HG03378 (cell line): ENCODE measurements at regions not wholly inside any gene's neighbourhood (a gene's known extent, or its start where the extent isn't known, plus 50 kb on each side); places are given as distances from the start of the nearest gene placed in this dataset.

ENCODE experiments used
- ATAC-seq: cut with Tn5 transposase; IDR thresholded peaks from one replicate; pipeline ENCODE4 v1.9.1; 2021; ENCODE audit warnings: mild to moderate bottlenecking, moderate library complexity; ENCODE audit not compliant: unreplicated experiment

- ATAC-seq: no peak
Measured at GRCh38 chr13:73940098-73940497, 194.1 kb downstream of the KLF12 start.

- no peak for ATAC-seq
Measured at GRCh38 chr13:73939603-73940002, 194.6 kb downstream of the KLF12 start.

GRCh38 chr13:73939071-73939380, 195.2 kb downstream of the KLF12 start:
- ATAC-seq: no peak

DNA sequence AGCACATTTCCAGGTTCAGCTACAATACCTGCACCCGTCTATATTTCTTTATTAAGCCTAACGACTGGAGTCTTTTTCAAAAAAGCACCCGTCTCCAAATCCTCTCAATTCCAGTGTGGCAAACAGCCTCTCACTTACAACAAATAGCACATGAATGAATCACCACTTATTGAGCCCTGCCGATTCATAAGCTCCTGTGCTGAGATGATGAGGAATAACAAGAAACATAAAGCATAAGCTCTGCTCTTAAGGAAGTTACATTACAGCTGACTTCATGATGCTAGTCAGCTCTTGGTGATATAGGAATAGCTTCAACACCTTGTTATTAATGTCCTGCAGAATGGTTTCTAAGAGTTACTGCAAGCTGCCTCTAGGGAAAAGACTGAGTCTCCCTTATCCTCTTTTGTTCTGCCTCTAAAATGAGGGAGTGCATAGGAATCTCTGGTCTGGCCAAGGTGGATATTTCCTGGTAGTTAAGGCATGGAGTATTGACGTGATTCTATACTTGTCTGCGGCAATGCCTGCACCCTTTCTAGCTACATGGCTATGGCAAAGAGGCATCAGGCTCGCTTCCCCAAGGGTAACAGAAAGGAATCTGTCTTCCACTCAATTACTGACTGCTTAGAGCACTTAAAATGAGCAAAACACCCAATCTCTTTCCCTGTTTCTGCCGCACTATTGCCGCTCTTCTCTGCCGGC, 195.7 kb downstream of the KLF12 start:
- no peak for ATAC-seq

DNA sequence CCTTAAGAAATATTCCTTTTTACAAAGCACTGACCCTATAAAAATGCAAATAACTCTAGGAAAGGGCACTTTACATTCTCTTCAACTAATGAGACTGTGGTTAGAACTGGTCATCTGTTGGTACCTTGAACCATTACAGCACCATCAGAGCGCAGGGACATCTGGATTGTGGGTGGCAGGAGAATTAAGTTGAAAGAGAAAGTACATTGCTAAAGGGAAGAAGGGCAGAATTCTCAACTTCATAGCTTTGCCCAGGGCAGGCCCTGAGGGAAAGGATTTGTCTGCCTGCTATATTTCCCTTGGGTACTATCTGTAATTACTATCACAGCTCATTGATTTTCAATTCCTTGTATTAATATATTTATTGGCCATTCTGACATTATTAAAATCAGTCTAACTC, 196.8 kb downstream of the KLF12 start:
- ATAC-seq: no peak

DNA sequence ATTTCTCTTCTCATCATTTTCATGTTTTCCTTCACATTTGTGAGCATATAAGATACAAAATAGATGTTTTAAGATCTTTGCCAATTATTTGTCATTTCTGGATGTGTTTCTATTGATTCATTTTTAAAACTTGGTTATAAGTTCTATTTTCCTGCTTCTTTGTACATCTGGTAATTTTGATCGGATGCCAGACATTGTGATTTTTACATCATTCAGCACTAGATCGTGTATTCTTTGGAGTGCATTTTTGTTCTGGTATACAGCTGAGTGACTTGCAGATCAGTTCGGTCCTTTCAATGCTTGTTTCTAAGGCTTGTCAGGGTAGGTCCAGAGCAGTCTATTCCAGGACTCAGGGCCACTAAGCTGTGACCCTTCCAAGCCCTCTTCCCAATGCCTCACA, 198.2 kb downstream of the KLF12 start:
- no peak for ATAC-seq

GRCh38 chr13:73934771-73935170, 199.4 kb downstream of the KLF12 start:
- ATAC-seq: no peak

- ATAC-seq: no peak
Measured at GRCh38 chr13:73934215-73934641, 200.0 kb downstream of the KLF12 start.

- ATAC-seq: no peak
Measured at GRCh38 chr13:73933795-73934194, 200.4 kb downstream of the KLF12 start.

- ATAC-seq: no peak
Measured at GRCh38 chr13:73932091-73932490, 202.1 kb downstream of the KLF12 start.

GRCh38 chr13:73929287-73929932, 204.8 kb downstream of the KLF12 start:
- ATAC-seq: no peak

DNA sequence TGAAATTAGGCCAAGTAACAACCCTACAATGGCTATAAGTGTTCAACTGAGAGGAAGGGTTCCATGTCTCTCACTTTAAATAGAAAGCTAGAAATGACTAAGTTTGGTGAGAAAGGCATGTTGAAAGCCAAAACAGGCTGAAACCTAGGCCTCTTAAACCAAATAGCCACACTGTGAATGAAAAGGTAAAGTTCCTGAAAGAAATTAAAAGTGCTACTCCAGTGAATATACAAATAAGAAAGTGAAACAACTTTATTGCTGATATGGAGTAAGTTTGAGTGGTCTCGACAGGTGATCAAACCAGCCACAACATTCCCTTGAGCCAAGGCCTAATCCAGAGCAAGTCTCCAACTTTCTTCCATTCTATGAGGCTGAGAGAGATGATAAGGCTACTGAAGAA, 209.6 kb downstream of the KLF12 start:
- ATAC-seq: peak; percentile 95

- ATAC-seq: no peak
Measured at GRCh38 chr13:73922493-73923393, 211.5 kb downstream of the KLF12 start.

DNA sequence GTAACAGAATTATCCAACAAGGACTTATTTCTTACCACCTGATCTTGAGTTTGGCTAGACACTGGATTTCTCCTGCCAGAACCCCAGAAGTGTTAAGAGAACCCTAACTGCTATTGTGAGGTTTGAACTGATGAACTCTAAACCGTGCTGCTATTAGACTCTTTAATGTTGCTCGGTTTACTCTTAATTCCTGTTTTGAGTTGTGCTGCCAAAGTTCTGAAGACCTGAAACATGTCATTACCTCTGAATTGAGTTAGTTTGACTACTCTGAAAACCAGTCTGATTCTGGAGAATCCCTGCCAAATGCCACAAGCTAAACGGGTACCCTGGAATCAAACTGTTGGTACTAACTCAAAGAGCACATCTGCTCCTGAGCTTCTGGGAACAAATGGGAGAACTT, 215.5 kb downstream of the KLF12 start:
- ATAC-seq: no peak

GRCh38 chr13:73913751-73914518, 220.3 kb downstream of the KLF12 start:
- peak; percentile 64 for ATAC-seq

GRCh38 chr13:73913079-73913740, 221.0 kb downstream of the KLF12 start:
- no peak for ATAC-seq

- ATAC-seq: no peak
Measured at GRCh38 chr13:73911361-73911760, 222.8 kb downstream of the KLF12 start.

- ATAC-seq: no peak
Measured at GRCh38 chr13:73910733-73911132, 223.5 kb downstream of the KLF12 start.

DNA sequence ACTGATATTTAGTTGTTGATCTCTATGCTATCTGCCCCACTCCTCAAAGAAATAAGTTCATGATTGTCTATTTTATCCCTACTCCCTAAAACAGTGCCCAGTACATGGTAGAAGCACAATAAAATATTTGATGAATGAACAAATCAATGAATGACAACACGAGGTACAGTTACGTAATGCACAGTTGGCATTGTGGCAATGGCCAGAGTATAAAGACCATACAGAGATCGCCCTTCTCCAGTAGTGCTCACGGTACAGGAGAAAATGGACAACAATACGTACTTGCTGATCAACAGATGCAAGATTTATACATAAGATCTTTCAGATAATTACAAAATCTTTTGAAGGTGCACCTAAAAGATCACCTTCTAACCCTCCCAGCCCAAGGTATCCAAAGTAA, 225.4 kb downstream of the KLF12 start:
- no peak for ATAC-seq

- ATAC-seq: no peak
Measured at GRCh38 chr13:73904625-73905024, 229.6 kb downstream of the KLF12 start.

DNA sequence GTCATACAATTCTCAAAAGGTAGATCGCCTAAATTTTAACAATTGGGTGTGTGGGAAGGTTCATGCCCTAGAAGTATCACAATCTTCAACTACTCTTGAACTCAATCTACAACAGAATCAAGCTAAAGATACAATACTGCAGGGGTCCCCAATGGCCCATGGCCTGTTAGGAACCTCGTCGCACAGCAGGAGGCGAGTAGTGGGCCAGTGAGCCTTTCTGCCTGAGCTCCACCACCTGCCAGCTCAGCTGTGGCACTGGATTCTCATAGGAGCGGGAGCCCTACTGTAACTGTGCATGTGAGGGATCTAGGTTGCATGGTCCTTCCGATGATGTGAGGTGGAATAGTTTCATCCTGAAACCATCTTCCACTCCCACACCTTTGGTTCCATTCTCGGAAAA, 230.6 kb downstream of the KLF12 start:
- ATAC-seq: no peak
